CD4-positive, alpha-beta T cell treated with Interleukin-1 beta for 1 hour (primary cell): ENCODE measurements at regions not wholly inside any gene's neighbourhood (a gene's known extent, or its start where the extent isn't known, plus 50 kb on each side); places are given as distances from the start of the nearest gene placed in this dataset.
"Not testable (repeated sequence)": the region's sequence is repeated elsewhere in the genome, so short reads cannot be mapped to it uniquely, and the experiment has no call there.

Source experiments
- DNase-seq, 2 donors: peaks; one replicate each; pipeline ENCODE4 v3.0.0-alpha.2; 2020 to 2022

DNA sequence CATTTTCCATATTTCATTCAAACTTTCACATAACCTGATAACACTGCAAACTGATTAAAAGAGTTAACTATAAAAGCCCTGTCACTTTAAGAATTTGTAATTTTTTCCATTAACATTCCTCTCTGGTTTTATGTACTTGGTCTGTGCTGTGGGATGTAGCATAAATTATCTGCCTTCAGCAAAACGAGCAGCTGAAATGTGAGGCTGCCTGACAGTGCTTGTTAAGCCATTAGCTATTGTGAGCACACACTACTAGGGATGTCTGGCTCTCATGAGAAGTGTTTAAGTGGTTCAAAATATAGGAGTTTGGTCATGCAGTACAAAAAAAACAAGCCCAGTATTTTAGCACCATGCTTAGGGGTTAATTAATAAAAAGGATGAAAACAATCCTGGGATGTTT lies 63.0 kb downstream of the HOXA1 start:
- no peak for DNase-seq

DNA sequence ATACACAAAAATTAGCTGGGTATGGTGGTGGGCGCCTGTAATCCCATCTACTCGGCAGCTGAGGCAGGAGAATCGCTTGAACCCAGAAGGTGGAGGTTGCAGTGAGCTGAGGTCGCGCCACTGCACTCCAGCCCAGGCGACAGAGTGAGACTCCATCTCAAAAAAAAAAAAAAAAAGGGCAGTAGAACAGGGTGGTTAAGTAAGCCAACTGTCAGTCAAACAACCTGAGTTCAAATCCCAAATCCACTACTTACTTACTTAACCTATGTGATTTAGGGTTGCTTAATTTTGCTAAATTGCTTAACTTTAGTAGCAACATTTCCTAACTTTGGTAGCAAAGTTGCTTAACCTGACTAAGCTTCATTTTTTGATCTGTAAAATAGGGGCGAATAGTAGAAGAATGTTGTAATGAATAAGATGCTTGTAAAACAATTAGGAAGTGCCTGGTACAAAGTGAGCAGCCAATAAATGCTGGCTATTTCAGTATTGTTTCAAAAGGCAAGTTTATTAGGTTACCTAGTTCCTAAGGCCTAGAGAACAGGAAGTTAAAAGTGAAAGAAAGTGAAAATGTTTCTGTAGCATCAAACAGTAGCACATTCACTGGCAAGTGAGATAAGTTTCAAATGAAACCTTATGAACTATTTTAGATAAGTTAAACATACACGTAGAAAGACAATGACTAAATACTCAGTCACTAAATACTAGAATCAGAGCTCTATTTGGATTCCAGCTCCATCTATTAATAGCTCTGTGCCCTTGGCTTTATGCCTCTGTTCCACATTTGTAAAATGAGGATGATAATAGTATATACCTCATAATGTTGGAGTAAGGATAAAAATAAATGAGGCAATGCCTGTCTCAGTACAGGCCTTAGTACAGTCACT lies 64.3 kb downstream of the HOXA1 start:
- DNase-seq = peak in 1 of 2 donors; percentile 16

DNA sequence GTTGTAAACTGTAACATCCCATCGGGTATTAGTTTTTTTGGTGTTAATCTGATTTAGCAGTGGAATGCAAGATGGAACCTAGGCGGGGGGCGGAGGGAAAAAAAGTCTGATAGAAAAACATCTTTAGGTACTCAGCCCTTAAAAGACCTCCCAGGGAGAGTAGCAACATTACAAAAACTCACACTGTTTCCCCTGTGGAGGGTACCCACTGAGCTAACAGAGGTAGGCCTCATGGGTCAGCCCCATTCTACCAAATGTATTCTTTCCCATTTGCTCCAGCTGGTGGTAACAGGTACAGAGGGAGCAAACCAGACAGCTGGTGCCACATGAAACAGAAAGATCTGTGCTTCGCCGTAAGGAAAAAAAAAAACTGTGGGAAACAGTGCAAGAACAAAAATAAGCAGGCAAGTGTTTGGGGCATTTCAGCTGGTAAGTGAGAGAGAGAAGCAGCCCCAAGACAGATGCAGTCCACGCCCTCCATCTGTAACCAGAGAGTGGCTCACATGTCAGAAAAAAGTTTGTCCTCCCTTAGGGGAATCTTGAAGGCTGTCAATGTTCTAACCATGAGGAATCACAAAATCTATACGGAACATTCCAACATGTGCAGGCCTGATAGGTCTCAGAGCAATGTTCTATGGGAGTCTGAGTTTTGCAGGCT lies 65.3 kb downstream of the HOXA1 start:
- DNase-seq = no peak

DNA sequence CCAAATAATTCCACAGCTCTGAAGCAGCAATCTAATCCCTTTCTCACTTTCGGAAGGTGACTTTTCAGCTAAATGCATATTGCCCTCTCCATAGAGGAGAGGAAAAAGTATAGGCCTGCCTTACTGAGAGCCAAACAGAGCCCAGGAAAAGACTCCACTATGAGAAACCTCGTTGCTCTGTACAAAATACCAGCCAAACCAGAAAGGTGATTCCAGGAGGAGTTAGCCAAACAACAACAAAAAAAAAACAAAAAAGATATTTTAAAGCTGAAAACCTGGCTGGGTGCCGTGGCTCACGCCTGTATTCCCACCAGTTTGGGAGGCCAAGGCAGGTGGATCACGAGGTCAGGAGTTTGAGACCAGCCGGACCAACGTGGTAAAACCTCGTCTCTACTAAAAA lies 70.5 kb downstream of the HOXA1 start:
- no peak for DNase-seq

DNA sequence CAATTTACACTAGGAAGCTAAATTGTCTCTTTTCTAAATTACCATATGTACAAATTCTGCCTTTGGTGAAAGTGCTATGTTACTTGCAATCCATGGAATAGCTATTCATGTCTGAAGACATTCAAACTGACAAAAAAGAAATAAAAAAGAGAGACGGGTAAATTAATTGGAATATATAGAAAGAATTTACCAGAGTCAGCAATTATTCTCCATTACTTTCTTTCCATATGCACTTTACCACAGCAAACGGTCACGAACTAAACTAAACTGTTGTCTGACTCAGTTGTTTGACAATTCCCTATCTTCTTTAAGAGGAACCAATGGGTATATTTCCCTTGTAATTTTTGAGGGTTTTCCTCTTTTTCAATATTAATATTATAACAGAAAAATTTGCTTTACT lies 85.7 kb downstream of the HOXA1 start:
- no peak for DNase-seq

DNA sequence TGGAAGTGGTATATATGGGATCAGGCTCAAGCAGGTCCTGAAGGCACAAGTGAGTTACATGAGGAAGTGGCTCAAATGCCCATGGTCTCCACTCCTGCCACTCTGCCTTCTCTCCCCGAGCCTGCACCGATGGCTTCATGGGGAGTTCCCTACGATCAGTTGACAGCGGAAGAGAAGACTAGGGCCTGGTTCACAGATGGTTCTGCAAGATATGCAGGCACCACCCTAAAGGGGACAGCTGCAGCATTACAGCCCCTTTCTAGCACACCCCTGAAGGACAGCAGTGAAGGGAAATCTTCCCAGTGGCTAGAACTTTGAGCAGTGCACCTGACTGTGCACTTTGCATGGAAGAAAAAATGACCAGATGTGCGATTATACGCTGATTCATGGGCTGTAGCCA lies 95.3 kb downstream of the HOXA1 start:
- no peak for DNase-seq

DNA sequence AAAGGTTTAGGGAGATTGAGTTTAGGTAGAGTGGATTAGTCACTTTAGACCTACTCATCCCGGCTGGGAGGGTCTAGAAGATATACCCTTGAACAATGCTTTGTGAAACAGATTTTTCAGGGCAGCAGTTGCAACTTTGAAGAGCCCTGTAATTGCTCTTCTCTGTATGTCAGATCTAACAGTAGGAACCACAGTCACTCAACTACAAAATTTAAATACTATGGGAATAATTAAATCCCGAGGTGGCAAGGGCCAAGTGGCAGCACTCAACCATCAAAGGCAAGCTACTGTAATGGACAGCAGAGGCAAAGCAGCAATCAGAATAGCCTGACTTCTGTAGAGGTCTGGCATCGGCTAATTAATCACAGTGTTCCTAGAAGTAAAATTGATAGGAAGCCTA lies 97.5 kb downstream of the HOXA1 start:
- not testable (repeated sequence) for DNase-seq

DNA sequence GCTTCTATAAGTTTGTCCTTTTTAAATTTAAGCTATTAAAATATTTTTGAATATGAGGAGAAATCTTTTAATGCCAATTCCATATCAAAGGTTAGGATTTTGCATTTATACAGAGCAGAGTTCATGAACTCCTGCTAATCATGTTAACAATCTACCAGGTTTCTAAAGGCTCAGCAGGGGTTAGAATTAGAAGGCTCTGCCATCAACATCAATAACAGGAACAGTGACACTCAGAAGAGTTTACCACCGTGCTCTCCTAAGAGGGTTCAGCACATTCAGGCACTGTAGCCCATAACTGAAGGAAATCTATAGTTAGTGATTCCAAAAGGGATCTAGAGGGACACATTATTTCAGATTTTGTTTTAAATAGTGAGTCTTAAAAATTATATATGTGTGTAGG lies 100.1 kb downstream of the HOXA1 start:
- no peak for DNase-seq

DNA sequence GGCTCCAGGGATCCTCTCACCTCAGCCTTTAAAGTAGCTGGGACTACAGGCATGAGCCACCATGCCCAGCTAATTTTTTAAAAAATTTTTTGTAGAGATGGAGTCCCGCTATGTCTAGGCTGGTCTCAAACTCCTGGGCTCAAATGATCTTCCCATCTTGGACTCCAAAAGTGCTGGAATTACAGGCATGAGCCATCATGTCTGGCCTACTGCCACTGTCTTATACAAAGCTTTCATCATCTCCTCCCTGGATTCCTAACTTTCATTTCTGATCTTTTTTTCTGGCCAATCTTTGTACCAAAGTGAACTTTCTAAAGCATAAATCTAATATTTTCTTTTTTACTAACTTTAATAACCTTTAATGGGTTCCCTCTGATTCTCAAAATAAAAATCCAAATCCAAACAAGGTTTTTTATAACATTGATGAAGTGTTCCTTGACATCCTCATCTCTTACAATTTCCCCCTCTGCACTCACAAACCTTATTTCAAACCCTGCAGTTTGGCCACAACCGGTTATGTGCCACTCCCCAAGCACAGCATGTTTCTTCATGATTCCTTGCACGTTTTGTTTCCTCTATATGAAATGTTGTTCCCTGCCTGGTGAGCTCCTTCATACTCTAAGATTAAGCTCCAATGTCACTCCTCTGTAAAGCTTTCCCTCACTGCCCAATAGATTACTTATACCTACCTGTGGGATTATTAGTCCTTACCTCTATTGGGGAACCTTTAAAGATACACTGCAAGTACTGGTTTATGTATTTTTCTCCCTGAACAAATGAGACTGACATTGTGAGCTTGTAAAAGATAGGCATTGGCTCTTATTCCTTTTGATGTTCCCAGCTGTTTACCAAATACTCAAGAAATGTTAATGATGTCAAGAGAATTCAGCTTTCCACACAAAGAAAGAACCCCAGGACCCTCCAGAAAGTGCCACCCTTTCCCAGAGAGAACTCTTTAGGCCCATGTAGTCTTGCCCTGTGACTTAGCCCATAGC lies 101.7 kb downstream of the HOXA1 start:
- no peak for DNase-seq

DNA sequence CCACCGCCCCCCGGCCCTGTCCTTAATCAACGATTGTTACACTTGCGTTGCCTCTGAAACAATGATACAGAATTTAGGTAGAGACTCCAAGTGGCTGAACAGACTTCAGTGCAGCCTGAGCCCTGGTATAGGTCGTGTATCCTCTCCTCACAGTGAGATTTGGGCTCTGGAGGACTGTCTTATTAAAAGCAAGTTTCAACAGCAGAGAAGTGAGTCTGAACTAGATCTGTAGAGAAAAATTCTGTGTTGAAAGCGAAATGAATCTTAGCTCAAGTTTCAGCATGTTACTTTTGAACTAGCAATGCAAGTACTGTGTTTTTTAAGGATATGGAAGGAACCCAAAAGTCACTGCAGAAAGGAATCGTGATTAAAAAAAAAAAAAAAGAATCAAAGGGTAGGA lies 103.1 kb downstream of the HOXA1 start:
- no peak for DNase-seq

DNA sequence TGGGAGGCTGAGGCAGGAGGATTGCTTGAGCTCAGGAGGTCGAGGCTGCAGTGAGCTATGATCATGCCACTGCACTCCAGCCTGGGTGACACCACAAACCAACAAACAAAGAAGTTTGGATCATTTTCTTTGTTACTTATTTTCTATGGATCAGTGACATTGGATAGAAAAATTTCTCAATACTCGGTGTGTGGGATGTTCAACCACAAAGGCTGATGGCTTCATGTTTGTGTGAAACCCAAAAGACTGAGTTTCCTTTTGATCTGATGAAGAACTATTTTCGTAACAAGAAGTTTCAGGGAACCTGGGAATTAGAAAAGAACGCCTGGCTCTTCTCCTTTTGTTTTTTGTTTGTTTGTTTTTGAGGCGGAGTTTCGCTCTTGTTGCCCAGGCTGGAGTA lies 104.0 kb downstream of the HOXA1 start:
- DNase-seq = no peak

DNA sequence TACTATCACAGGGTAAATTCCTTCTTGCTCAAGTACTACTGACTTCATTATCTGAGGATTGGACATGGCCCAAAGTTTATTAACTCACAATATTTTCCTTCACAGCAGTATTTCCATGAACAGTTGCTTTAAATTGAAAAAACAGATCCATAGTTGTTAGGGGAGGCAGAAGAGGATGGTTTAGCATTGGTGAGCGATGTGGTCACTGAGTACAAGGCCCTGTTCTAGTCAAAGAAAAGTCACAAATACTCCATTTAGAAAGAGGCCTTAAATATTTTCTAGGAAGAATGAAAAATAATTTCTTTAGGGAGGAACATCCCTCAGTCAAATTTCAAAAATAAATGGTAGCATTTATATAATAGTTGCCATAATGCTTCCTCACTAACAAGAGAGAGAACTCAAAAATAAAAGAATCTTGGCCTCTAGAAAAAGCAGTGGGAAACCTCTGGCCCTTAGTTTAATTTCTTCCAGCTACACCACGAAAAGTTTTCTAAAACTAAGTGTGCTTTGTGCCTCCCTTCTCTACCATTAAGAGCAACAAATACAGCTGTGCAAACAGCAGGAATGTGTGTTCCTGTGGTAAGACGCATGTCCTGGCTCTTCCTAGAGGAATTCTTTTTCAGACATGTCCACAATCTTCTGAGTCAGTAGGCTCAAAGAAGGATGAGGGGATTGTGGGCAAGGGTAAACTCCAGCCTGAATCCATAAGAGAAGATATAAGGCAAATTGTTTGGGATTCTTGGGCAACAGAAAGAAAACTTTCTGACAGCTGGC lies 105.7 kb downstream of the HOXA1 start:
- DNase-seq = no peak

DNA sequence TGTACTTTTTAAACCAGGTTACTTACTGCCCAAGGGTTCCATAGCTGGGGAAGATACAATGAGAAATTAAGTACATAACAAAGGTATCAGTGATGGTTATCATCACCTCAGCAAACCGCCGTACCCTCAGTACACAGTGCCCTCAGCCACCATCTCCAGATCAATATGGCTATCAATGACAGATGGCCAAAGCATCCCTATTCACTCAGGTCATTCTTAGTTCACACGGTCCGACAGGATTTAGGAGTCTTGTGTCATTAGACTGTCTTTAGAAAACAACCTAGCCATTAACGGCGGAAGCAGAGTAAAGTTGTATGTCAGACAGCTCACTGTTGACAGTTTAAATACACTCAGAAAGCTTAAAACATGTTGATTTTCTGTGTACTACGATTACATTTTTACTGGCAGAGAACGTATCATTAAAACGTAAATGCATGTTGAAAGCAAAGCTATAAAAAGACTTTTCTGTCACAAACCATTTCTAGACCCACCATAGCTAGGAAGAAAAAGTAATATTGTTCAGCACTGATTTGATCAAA lies 106.9 kb downstream of the HOXA1 start:
- DNase-seq = no peak

DNA sequence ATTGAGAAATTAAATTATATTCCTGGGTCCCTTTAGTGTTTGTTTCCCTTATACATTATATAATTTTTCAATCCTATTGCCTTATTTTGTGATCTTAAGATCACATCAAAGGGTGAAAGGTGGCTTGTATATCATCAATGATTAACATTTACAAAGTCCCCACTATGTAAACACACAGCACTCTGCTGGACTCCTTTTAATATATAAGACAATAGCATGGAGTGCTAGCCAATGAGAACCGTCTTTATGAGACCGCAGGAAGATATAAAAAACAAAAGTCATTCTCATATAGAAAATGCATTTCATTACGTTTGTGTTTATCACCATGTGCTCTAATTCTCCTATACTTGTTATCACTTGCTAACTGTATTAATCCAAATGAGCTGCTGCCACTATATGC lies 108.5 kb downstream of the HOXA1 start:
- no peak for DNase-seq

DNA sequence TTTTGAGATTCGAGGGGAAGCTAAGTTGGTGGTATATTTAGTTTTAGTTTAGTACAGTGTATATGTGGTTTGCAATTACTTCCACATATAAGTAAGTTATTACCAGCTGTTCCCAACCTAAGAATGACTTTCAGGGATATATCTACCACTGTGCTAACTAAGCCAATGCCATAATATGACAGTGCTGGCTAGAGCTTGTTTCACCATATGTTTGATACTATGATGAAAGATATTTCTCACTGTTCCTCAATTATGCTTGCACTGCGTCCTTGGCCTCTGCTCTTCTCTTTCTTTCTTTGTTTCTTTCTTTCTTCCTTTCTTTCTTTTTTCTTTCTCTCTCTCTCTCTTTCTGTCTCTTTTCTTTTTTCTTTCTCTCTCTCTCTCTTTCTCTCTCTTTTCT lies 113.8 kb upstream of the SKAP2 start:
- no peak for DNase-seq

DNA sequence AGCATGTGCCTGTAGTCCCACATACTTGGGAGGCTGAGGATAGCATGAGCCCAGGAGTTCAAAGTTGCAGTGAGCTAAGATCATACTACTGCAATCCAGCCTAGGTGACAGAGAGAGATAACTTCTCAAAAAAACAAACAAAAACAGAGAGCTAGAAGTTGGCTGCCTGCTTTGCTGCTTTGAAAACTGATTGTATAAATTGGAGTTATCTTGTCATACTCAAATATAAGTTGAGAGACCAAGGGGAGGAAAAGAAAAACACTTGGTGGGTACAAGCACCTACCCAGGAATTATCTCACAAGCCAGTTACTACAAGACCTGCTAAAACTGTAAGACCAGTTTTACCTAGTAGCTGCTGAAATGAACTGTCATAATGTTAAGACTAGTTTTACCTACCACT lies 112.5 kb upstream of the SKAP2 start:
- no peak for DNase-seq

DNA sequence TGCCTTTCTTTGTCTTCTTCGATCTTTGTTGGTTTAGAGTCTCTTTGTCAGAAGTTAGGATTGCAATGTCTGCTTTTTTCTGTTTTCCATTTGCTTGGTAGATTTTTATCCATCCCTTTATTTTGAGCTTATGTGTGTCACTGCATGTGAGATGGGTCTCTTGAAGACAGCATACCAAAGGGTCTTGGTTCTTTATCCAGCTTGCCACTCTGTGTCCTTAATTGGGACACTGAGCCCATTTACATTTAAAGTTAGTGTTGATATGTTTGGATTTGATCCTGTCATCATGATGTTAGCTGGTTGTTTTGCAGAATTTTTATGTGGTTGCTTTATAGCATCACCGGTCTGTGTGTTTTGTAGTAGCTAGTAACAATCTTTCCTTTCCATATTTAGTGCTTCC lies 107.5 kb upstream of the SKAP2 start:
- not testable (repeated sequence) for DNase-seq

DNA sequence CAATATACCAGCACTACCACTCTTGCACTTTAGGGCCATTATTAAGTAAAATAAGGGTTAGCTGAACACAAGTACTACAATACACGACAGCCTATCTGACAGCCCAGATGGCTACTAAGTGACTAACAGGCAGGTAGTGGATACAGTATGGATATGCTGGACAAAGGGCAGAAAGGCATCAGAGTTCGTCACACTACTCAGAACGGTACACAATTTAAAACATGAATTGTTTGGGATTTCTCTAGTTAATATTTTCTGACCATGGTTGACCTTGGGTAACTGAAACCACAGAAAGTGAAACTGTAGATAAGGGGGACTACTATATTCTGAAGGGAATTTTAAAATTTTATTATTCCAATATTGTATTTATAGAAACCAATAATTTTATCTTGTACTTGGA lies 101.3 kb upstream of the SKAP2 start:
- DNase-seq = no peak

DNA sequence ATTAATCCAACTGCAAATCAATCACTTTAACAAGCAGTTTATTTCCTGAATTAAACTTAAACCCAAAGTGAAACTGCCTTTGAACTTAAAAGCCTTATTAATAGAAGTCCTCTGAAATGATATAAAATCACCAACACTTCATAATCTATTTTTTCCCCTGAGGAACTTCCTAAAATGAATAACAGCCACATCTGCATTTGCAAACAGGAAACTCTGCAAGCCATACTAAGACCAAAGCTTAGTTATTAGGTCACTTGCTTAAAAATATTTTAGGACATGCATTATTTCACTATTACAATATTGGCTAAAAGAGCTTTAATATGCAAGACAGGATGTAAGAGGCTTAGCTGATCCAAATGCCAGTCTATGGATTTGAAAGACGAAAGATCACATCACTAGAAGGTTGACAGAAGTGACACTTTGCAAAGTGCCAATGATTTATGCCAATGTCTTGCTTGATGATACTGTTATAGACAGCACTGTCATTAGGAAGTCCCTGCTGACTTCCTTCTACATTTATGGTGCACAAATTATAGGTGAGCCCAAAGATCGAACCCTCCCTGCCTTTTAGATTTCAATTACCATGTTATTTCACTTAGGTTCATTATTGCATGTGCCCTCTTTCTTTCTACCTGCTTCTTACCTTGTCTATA lies 99.9 kb upstream of the SKAP2 start:
- no peak for DNase-seq

DNA sequence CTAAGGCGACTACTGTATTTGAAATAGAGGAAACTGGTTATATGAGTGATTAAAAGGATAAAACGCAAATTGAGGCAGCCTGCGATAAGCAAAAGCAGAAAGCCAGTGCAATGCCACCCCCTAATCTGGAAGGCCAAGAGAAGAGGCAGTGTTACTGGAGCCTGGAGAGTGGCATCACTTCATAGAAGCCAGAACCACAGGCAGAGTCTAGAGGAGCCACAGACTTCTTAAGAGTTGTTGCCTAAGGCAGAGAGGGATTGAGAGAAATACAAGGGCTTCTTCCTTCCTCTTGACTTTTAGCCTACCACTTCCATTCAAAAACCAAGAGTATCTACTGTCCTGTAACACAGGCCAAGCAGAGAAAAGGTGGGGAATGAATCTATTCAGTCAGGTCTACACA lies 94.9 kb upstream of the SKAP2 start:
- no peak for DNase-seq

DNA sequence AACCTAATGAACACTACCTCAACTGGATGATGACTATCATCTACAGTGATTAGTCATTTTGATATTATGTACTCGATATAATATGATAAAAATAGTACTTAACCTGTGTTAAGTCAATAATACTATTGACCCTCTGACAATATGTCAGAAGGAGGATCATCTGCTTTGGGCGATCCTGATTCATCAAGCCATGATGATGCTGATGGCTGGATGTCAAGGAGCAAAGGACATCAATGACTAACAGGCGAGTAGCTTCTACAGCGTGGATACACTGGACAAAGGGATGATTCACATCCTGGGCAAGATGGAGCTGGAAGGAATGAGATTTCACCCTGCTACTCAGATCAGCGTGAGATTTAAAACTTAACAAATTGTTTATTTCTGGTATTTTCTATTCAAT lies 94.4 kb upstream of the SKAP2 start:
- no peak for DNase-seq

DNA sequence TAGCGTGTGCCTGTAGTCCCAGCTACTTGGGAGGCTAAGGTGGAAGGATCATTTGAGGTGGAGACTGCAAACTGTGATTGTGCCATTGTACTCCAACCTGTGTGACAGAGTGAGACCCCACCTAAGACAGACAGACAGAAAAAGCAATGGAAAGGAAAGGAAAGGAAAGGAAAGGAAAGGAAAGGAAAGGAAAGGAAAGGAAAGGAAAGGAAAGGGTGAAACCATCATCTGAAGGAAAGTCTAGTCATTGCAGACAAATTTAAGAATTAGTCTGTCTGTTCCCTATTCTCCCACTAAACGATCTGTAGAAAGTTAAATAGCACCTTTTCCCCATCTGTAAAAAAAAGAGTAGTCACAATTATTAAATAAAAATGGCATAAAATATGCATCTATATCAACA lies 91.1 kb upstream of the SKAP2 start:
- no peak for DNase-seq
